Activated naive CD4-positive, alpha-beta T cell treated with anti-CD3 and anti-CD28 coated beads, Interleukin-2, amount 50 U/mL, for 72 hours (primary cell): ENCODE measurements at regions not wholly inside any gene's neighbourhood (a gene's known extent, or its start where the extent isn't known, plus 50 kb on each side); places are given as distances from the start of the nearest gene placed in this dataset.
"Not testable (repeated sequence)": the region's sequence is repeated elsewhere in the genome, so short reads cannot be mapped to it uniquely, and the experiment has no call there.

Source experiments
- ATAC-seq, 2 donors: fragments of 150-1000 bp; cut with Tn5 transposase; 2 replicates each; pipeline ENCODE4 v1.10.0; 2021; ENCODE audit warnings: mild to moderate bottlenecking in 2 of 2, moderate library complexity in 2 of 2
- DNase-seq, 2 donors: peaks; one replicate each; pipeline ENCODE4 v3.0.0; 2021 to 2022; ENCODE audit warnings: low spot score in 2 of 2
- H3K27ac Mint-ChIP-seq, 2 donors: one replicate each; pipeline ENCODE4 v1.8.0; 2022; ENCODE audit warnings: mild to moderate bottlenecking in 2 of 2, mixed read lengths in 2 of 2
- H3K36me3 Mint-ChIP-seq, 2 donors: one replicate each; pipeline ENCODE4 v1.8.0; 2022; ENCODE audit warnings: mixed read lengths in 2 of 2
- H3K9me3 Mint-ChIP-seq, 2 donors: one replicate each; pipeline ENCODE4 v1.8.0; 2022; ENCODE audit warnings: mixed read lengths in 2 of 2

DNA sequence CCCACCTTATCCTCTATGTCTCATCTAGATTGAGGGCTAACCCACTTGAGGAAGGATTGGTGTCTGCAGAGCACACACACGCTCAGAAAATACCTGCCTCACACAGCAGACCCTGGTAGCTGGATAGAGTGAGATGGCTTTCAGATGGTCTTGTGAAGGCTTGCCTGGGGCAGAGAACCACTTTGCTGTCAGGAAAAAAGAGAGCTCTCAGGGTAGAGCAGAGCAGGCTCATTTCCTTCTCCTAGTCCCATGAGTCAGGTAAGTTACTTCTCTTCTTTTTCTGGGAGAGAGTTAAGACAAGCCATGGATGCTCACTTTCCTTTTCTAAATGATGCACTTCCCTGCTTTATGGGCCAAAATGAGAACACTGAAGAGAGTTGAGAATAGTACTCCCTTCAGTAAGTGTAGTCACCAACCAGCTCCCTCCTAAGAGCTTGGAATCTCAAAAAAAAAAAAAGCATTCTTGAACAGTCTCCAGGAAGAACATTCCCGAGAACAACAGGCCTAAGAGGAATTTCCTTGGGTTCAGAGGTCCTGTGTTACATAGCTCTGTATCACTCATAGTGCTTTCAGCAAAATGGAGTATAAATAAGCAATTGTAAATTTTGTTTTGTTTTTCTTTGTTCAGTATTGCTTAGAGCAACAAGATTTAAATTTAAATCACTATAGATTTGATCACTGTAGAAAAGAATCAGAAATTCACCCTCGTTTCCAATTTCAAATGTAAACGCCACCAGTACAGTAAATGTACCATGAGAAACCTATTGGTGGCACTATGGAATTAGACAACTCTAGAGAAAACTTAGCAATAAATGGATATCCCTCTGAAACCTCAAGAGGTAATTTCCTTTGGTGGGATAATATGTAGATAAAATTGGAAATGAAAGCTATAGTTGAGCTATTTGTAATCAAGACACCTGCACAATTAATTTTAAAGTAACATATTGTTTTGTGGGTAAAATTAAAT lies 530.3 kb downstream of the RFPL4B start:
- DNase-seq (no peak), ATAC-seq (no peak)
- Mint-ChIP-seq H3K9me3 (peaks cover 0 to 4% of the 10 kb centered on the region in 2 donors), H3K36me3 (no peaks in the 10 kb centered on the region), H3K27ac (no peak overlapping the region)

DNA sequence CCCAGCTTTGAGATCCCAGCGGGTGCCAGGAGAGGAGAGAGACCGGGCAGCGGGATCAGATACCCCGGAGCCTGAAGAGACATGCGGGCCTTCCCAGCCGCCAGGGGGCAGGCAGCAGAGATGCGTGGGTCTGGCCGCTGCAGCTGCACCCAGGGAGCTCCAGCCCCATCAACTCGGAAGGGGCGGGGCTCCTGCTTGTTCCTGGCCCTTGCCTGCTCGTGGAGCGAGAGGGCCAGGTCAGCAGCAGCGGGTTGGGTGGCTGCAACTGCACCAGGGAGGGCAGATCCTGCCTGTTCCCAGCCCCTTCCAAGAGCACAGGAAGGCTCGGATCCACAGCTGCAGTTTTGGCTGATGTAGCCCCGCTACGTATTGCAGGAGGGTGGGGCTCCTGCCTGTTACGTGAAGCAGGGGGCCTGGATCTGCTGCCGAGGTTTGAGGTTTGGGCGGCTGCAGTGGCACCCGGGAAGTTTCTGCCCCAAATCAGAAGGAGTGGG lies 532.8 kb downstream of the RFPL4B start:
- Mint-ChIP-seq H3K36me3 (no peaks in the 10 kb centered on the region), H3K27ac (no peak overlapping the region), H3K9me3 (peaks cover 0 to 7% of the 10 kb centered on the region in 2 donors)
- ATAC-seq (peak; percentile 34 to 64), DNase-seq (peak in 1 of 2 donors; percentile 6)

DNA sequence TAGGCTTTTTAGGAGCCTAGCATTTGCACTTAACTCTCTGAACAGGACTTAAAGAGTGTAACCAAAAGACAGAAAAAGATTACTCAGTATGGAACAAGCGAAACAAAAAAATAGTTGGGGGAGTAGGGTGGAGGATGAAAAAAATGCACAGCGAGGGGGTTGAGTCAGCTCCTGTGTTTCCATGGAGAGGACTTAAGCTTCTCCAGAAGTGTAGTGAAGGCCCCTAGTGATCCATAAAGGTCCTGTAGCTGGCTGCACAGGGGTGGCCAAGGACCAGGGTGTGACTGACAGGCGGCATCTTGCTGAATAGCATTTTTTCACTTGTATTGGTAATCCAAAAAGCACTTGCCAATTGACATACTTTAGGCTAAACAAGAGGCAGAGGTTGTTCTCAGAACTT lies 533.9 kb downstream of the RFPL4B start:
- Mint-ChIP-seq H3K36me3 (no peaks in the 10 kb centered on the region), H3K9me3 (peaks cover 0 to 7% of the 10 kb centered on the region in 2 donors), H3K27ac (no peak overlapping the region)
- ATAC-seq (no peak), DNase-seq (no peak)

DNA sequence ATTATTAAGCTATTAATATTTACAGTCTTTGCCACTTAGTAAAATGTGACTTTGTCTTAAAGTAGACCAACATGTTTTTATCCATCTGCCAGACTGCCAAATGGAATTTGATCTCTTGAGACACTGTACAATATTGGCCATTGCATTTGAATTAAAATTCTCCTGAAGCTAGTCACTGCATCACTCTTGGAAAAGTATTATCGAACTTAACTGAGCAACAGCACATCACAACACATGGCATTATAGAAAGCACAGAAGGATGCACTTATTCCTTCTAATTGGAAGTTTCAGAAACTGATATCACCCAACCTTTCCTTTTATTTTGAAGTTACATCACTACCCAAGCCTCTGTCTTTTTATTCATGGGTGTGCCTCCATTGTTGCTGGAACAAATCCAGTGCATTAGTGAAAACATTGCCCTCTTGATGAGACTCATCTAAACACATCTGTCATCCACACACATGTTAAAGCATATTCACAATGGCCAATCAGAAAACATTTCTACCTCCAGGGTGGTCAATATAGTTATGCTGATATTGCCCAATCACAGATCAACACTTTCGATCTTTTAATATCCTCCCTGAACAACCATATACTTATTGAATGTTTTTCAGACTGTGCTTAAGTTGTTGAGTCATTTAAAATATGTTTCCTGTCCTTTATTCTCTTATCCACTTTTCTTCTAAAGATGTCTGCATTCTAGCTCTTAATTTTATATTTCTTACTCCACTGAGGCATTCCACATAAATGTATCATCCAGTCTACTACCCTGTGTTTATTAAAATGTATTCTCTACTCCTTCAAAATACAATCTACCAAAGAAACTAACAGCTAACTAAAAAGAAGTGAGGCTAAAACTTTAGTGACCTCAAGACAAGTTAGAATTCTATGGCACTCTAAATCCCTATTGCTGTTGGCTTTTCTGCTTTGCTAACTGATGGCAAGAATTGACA lies 535.0 kb downstream of the RFPL4B start:
- ATAC-seq: no peak
- DNase-seq: no peak
- no peak overlapping the region for H3K27ac Mint-ChIP-seq
- H3K36me3 Mint-ChIP-seq: no peaks in the 10 kb centered on the region
- H3K9me3 Mint-ChIP-seq: peaks cover 0 to 7% of the 10 kb centered on the region in 2 donors

DNA sequence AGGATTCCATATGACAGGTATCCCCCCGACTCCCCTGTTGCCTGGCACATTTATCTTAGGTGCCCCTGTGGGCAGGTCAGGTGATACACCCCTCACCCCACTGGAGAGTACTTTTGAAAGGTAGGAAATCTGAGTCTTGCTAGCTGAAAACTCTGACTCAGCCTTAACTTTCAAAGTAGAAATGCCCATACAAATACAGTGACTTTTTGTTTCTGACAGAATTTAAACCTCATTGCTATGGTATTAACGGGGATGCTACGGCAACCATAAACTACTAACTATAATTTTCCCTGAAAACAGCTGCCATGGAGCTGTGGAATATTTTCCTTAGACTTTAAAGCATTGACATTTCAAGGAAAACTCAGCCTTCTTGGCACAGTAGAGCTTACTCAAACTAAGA lies 536.0 kb downstream of the RFPL4B start:
- DNase-seq (no peak), ATAC-seq (no peak)
- H3K27ac Mint-ChIP-seq: no peak overlapping the region
- peaks cover 7 to 8% of the 10 kb centered on the region in 2 donors for H3K9me3 Mint-ChIP-seq
- H3K36me3 Mint-ChIP-seq: no peaks in the 10 kb centered on the region

DNA sequence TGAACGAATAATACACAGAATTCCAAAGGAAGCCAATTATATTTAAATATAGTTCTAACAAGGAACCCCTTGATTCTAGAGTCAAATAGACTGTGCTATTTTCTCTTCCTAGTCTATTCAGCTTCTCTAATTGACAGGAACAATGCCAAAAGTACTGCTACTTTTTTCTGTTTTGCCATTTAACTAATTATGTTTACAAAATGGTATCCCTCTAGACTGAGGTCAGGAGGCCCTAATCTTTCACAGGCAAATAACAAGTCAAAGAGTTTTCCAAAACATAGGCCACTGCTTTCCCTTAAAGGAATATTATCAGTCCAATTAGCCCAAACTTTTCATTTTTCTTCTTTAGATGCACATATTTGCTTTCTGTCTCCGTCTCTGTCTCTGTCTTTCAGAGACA lies 539.3 kb downstream of the RFPL4B start:
- DNase-seq (no peak), ATAC-seq (no peak)
- no peaks in the 10 kb centered on the region for H3K36me3 Mint-ChIP-seq
- H3K9me3 Mint-ChIP-seq: peaks cover 3 to 8% of the 10 kb centered on the region in 2 donors
- no peak overlapping the region for H3K27ac Mint-ChIP-seq

DNA sequence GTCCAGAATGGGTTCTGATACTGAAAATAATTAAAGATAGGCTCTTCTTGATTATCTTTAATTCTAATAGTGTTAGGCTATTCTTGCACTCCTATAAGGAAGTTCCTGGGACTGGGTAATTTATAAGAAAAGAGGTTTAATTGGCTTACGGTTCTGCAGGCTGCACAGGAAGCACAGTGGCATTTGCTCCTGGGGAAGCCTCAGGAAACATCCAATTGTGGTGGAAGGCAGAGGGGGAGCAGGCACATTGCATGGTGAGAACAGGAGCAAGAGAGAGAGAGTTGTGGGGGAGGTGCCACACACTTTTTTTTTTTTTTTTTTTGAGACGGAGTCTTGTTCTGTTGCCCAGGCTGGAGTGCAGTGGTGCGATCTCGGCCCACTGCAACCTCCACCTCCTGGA lies 540.3 kb downstream of the RFPL4B start:
- H3K9me3 Mint-ChIP-seq, H3K27ac Mint-ChIP-seq, ATAC-seq, H3K36me3 Mint-ChIP-seq, DNase-seq: not testable (repeated sequence)

DNA sequence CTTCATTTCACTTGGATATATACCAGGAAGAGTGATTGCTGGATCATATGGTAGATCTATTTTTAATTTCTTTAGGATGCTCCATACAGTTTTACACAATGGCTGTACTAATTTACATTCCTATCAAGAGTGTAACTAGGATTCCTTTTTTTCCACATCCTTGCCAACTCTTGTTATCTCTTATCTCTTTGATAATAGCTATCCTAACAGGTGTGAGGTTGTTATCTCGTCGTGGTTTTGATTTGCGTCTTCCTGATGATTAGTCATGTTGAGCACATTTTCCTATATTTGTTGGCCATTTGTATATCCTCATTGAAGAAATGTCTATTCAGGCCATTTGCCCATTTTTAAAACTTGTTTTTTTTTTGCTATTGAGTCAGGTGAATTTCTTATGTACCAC lies 552.4 kb downstream of the RFPL4B start:
- peak overlapping the region in 1 of 2 donors; percentile 24 for H3K27ac Mint-ChIP-seq
- no peaks in the 10 kb centered on the region for H3K36me3 Mint-ChIP-seq
- DNase-seq (no peak), ATAC-seq (no peak)
- H3K9me3 Mint-ChIP-seq: peaks cover 15 to 22% of the 10 kb centered on the region in 2 donors

DNA sequence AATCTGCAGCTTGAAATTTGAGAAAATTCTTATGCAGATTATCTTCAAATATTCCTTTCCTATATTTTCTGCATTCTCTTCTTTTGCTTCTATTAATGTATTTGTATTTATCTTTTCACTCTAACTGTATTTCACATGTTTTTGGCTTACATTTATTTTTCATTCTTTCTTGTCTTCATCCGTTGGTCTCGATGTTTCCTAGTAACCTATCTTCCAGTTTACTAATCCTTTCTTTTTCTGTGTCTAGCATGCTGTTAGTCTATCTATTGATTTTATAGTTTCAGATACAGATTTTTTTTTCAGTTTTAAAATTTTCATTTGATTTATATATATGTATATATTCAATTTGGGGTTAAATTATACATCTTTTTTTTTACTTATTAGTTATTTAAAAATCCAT lies 556.2 kb downstream of the RFPL4B start:
- Mint-ChIP-seq H3K27ac (no peak overlapping the region), H3K9me3 (peaks cover 17 to 22% of the 10 kb centered on the region in 2 donors), H3K36me3 (no peaks in the 10 kb centered on the region)
- DNase-seq (no peak), ATAC-seq (no peak)

DNA sequence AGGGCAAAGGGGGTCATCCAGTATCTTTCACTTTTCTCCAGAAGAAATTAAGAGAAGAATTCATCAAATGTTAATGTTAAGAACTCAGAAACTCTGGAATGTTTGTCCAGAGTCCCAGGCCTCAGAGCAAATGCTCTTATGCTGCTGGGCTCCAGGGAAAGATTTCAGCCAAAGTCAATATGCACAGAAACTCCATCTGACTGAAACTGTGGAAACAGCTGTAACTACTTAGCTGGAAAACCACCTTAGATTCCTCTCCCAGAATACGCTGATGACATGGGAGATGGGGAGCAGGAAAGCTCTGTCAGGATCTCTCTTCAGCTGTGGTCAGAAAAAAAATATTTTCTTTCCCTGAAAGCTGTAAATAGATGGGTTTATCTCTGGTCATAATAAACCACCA lies 559.6 kb downstream of the RFPL4B start:
- H3K27ac Mint-ChIP-seq: no peak overlapping the region
- H3K9me3 Mint-ChIP-seq: peaks cover 9 to 10% of the 10 kb centered on the region in 2 donors
- H3K36me3 Mint-ChIP-seq: no peaks in the 10 kb centered on the region
- DNase-seq (no peak), ATAC-seq (no peak)

DNA sequence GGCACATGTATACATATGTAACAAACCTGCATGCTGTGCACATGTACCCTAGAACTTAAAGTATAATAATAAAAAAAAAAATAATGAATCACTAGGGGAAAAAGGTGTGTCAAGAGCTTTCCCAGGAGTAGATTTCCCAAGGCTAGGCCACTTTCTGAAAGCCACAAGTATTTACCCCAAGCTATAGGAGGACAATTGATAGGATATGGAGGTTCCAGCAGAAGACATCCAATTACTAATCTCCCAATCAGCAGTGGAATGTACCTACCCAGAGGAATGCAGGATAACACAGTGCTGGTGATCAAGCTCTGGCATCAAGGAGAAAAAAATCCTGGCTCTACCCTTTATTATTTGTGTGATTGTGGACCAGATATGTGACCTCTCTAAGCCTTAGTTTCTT lies 562.7 kb downstream of the RFPL4B start:
- no peak for DNase-seq

DNA sequence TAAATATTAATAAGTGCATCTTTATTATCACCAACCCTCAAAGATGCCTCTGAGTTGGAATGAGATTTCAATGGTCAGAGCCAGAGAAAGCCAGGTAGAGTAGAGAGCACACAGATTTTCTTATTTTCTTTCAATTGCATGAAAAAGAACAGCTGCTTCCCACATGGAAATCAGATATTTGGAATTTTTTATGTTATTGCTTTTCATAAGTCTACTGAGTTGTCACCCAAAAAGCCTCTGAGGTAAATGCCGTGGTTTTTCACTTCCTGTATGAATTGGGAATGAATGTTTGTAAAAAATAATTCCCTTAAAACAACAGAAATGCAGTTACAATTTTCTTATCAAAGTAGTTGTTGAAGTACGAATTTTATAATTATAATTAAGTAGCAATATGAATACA lies 563.1 kb downstream of the RFPL4B start:
- H3K27ac Mint-ChIP-seq: no peak overlapping the region
- H3K9me3 Mint-ChIP-seq: peaks cover 3 to 5% of the 10 kb centered on the region in 2 donors
- ATAC-seq (no peak), DNase-seq (no peak)
- no peaks in the 10 kb centered on the region for H3K36me3 Mint-ChIP-seq

More for the DNA sequence above, 562.7 kb downstream of the RFPL4B start:
- ATAC-seq: no peak
- Mint-ChIP-seq H3K27ac (no peak overlapping the region), H3K9me3 (peaks cover 3 to 5% of the 10 kb centered on the region in 2 donors), H3K36me3 (no peaks in the 10 kb centered on the region)

DNA sequence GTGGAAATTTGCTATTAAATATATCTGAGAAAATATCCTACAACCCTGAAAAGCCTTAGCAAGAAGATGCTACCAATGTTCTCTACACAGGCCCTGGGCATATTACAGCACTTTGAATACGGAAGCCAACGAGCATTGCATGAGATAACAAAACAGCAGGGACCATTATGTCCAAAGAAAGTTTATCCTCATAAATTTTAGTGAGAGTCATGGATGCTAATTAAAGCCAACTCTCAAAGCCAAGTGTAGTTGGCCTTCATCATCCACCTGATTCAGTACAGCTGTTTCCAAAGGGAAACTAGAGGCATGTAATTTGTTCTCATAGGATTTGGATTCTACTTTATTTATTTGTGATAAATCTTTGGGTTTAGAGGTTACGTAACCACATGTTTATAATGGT lies 564.8 kb downstream of the RFPL4B start:
- Mint-ChIP-seq H3K27ac (no peak overlapping the region), H3K36me3 (no peaks in the 10 kb centered on the region), H3K9me3 (peaks cover 3 to 5% of the 10 kb centered on the region in 2 donors)
- ATAC-seq: no peak
- DNase-seq: no peak

DNA sequence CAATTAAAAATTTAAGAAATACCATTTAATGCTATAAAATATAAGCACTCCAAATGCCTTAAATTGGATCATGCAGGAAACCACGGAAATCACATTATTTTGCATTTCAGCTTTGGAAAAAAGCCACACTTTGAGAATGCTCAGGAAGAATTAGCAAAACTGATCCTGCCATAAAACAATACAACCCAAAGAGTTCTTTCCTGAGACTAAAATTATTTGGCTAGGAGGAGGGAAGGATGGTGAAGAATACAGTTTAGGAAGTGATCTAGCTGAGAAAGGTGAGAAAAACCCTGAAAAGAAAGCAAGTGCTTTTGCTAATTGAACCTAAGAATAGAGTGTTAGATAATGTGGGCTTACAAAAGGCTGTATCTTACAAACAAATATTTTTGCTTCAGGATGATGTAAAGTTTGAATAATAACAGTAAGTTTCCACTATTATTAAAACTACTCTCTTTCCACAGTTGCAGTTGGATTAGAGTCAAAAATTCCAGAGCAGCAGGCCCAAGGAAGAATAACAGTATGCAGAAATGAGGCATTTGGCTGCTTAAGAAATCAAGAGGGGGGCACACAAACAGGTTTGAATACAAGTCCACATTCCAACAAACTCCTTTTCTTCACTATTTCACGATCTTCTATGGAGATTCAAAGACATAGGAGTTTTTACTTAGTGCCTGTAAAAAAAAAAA lies 565.4 kb downstream of the RFPL4B start:
- DNase-seq (no peak), ATAC-seq (no peak)
- Mint-ChIP-seq H3K36me3 (no peaks in the 10 kb centered on the region), H3K27ac (no peak overlapping the region), H3K9me3 (peaks cover 3 to 5% of the 10 kb centered on the region in 2 donors)

DNA sequence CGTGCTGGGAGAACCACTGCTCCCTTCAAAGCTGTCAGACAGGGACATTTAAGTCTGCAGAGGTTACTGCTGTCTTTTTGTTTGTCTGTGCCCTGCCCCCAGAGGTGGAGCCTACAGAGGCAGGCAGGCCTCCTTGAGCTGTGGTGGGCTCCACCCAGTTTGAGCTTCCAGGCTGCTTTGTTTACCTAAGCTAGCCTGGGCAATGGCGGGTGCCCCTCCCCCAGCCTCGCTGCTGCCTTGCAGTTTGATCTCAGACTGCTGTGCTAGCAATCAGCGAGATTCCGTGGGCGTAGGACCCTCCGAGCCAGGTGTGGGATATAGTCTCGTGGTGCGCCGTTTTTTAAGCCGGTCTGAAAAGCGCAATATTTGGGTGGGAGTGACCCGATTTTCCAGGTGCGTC lies 572.6 kb downstream of the RFPL4B start:
- not testable (repeated sequence) for H3K36me3 Mint-ChIP-seq, ATAC-seq, H3K9me3 Mint-ChIP-seq, DNase-seq, H3K27ac Mint-ChIP-seq

DNA sequence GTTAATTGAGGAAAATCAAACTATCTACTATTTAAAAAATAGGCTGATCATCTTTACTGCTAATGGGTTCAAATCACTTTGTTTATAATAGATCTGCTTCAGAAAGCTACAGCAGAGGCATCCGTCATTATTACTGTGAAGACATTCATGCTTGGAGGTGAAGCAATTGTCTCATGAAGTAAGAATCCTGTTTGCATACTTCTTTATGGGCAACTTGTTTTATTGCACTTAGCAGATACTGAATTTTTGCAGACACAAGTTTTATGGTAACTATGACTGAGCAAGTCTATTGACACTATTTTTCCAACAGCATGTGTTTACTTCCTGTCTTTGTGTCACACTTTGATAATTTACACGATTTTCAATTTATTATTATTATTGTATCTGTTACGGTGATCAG lies 573.9 kb downstream of the RFPL4B start:
- no peak for ATAC-seq
- Mint-ChIP-seq H3K9me3 (peaks cover 6% of the 10 kb centered on the region in 2 donors), H3K27ac (no peak overlapping the region), H3K36me3 (no peaks in the 10 kb centered on the region)
- DNase-seq: no peak
